NB4 (cell line): ENCODE measurements at regions not wholly inside any gene's neighbourhood (a gene's known extent, or its start where the extent isn't known, plus 50 kb on each side); places are given as distances from the start of the nearest gene placed in this dataset.
"Not testable (repeated sequence)": the region's sequence is repeated elsewhere in the genome, so short reads cannot be mapped to it uniquely, and the experiment has no call there.

Source experiments
- MYC ChIP-seq: IDR thresholded peaks from 2 replicates; pipeline ENCODE4 v1.6.1; 2011; ENCODE audit warnings: low read depth, low read length
- POLR2A ChIP-seq: IDR thresholded peaks from 2 replicates; pipeline ENCODE4 v1.6.1; 2011; ENCODE audit warnings: mild to moderate bottlenecking; ENCODE audit not compliant: insufficient read length; ENCODE audit errors: extremely low read depth
- TF ChIP-seq, protein P1 (sequence below): IDR thresholded peaks from one replicate; pipeline ENCODE4 v1.5.1; 2012; ENCODE audit warnings: low read depth, low read length
- TF ChIP-seq, protein P2 (sequence below): IDR thresholded peaks from 2 replicates; pipeline ENCODE4 v1.6.1; 2011; ENCODE audit warnings: low read depth, low read length

DNA sequence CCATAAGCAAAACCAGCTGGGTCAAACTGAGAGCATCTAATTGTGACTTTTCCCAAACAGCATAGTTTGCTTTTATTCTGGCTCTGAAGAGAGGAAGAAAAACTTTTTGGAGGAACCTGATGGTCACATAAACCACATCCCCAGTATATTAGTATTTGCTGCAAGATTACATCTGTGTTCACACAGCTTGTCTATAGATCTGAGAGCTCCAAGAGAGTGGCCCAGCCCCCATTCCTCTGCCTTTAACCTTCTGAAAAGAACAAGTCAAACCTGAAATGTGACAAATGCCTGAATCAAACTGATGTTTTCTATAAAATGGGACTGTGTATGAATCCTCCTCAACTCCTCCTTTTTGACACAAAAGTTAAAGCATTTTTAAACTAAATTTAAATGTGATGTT lies 435.2 kb downstream of the ZNF479 start:
- TF ChIP-seq MYC, POLR2A: not testable (repeated sequence)
- TF ChIP-seq, protein P1, sequence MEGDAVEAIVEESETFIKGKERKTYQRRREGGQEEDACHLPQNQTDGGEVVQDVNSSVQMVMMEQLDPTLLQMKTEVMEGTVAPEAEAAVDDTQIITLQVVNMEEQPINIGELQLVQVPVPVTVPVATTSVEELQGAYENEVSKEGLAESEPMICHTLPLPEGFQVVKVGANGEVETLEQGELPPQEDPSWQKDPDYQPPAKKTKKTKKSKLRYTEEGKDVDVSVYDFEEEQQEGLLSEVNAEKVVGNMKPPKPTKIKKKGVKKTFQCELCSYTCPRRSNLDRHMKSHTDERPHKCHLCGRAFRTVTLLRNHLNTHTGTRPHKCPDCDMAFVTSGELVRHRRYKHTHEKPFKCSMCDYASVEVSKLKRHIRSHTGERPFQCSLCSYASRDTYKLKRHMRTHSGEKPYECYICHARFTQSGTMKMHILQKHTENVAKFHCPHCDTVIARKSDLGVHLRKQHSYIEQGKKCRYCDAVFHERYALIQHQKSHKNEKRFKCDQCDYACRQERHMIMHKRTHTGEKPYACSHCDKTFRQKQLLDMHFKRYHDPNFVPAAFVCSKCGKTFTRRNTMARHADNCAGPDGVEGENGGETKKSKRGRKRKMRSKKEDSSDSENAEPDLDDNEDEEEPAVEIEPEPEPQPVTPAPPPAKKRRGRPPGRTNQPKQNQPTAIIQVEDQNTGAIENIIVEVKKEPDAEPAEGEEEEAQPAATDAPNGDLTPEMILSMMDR, result not testable (repeated sequence)
- TF ChIP-seq, protein P2, sequence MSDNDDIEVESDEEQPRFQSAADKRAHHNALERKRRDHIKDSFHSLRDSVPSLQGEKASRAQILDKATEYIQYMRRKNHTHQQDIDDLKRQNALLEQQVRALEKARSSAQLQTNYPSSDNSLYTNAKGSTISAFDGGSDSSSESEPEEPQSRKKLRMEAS, result not testable (repeated sequence)
